IMR-90 (cell line): ENCODE measurements at regions not wholly inside any gene's neighbourhood (a gene's known extent, or its start where the extent isn't known, plus 50 kb on each side); places are given as distances from the start of the nearest gene placed in this dataset.

ENCODE experiments used
- ATAC-seq: fragments of 200-7000 bp; cut with Tn5 transposase; 2 replicates; pipeline ENCODE4 v1.9.1; 2020; ENCODE audit warnings: low read depth, mild to moderate bottlenecking, moderate library complexity
- BruUV-seq: library from RNA; stranded (reverse); fragments of 400-500 nt; replicated peaks from 2 replicates; lab custom pipeline; 2021; lab: Mats Ljungman, UMichigan
- CTCF ChIA-PET: fragments of 300-600 bp; formaldehyde crosslinking; extraction: SDS; loops from one replicate; lab custom pipeline; 2021; ENCODE audit warnings: antibody characterized with exemption; lab: Yijun Ruan, JAX
- POLR2A ChIA-PET: fragments of 300-600 bp; sonication (Branson Sonifier 250); formaldehyde crosslinking; loops from one replicate; lab custom pipeline; 2022; ENCODE audit warnings: antibody characterized with exemption; ENCODE audit not compliant: unreplicated experiment; lab: Charles Lee
- DNase-seq: peaks from one replicate; pipeline ENCODE4 v3.0.0; 2013
- H2AFZ ChIP-seq: replicated peaks from 2 replicates; pipeline ENCODE3; 2013; ENCODE audit warnings: low read length, mild to moderate bottlenecking; ENCODE audit not compliant: poor library complexity
- H2AK5ac ChIP-seq: 2 replicates; pipeline ENCODE4 v1.6.1; 2013; ENCODE audit warnings: low read depth, low read length, inconsistent platforms
- H2AK9ac ChIP-seq: replicated peaks from 2 replicates; pipeline ENCODE3; 2013; ENCODE audit warnings: mild to moderate bottlenecking, low read depth, low read length, moderate library complexity; ENCODE audit not compliant: poor library complexity
- H2BK120ac ChIP-seq: 2 replicates; pipeline ENCODE4 v1.6.1; 2013; ENCODE audit warnings: low read depth, low read length, inconsistent platforms
- H2BK15ac ChIP-seq: 3 replicates; pipeline ENCODE4 v1.6.1; 2013; ENCODE audit warnings: low read depth, low read length, inconsistent platforms
- H2BK20ac ChIP-seq: 2 replicates; pipeline ENCODE4 v1.6.1; 2013; ENCODE audit warnings: low read depth, mild to moderate bottlenecking, inconsistent platforms, low read length, moderate library complexity
- H2BK5ac ChIP-seq: 2 replicates; pipeline ENCODE4 v1.6.1; 2013; ENCODE audit warnings: mild to moderate bottlenecking, low read depth, low read length, inconsistent platforms; ENCODE audit not compliant: poor library complexity, severe bottlenecking
- H3K14ac ChIP-seq: replicated peaks from 2 replicates; pipeline ENCODE4 v1.6.1; 2013; ENCODE audit warnings: low read depth, low read length, inconsistent platforms
- H3K18ac ChIP-seq: 2 replicates; pipeline ENCODE4 v1.6.1; 2013; ENCODE audit warnings: low read depth, low read length, control low read depth
- H3K23ac ChIP-seq: 2 replicates; pipeline ENCODE4 v1.6.1; 2013; ENCODE audit warnings: low read depth, low read length, inconsistent platforms
- H3K27ac ChIP-seq: 2 replicates; pipeline ENCODE4 v1.5.1; 2013; ENCODE audit warnings: mild to moderate bottlenecking, control low read depth, low read length; ENCODE audit not compliant: insufficient read depth
- H3K27me3 ChIP-seq: 2 replicates; pipeline ENCODE4 v1.6.1; 2013; ENCODE audit warnings: low read length; ENCODE audit not compliant: control insufficient read depth, insufficient read depth
- H3K36me3 ChIP-seq: 2 replicates; pipeline ENCODE4 v1.6.1; 2013; ENCODE audit warnings: low read length, mixed read lengths; ENCODE audit not compliant: control insufficient read depth, insufficient read depth
- H3K4ac ChIP-seq: 2 replicates; pipeline ENCODE4 v1.6.1; 2013; ENCODE audit warnings: low read depth, low read length, inconsistent platforms
- H3K4me1 ChIP-seq: 2 replicates; pipeline ENCODE4 v1.6.1; 2013; ENCODE audit warnings: low read length, mixed read lengths; ENCODE audit not compliant: control insufficient read depth, insufficient read depth
- H3K4me2 ChIP-seq: 2 replicates; pipeline ENCODE4 v1.6.1; 2013; ENCODE audit warnings: low read depth, mild to moderate bottlenecking, control low read depth, low read length, moderate library complexity
- H3K4me3 ChIP-seq: 2 replicates; pipeline ENCODE4 v1.5.1; 2013; ENCODE audit warnings: low read depth, mild to moderate bottlenecking, control low read depth, low read length, moderate library complexity; ENCODE audit not compliant: insufficient read depth
- H3K56ac ChIP-seq: 2 replicates; pipeline ENCODE4 v1.6.1; 2013; ENCODE audit warnings: low read length, inconsistent platforms; ENCODE audit not compliant: insufficient read depth; ENCODE audit errors: extremely low read depth
- H3K79me1 ChIP-seq, 2 experiments: 2 replicates each; pipeline ENCODE4 v1.6.1; 2013; ENCODE audit warnings: low read length in 2 of 2, inconsistent platforms in 1 of 2, low read depth in 1 of 2
- H3K9ac ChIP-seq: 2 replicates; pipeline ENCODE4 v1.6.1; 2013; ENCODE audit warnings: low read depth, low read length, control low read depth
- H3K9me1 ChIP-seq: 2 replicates; pipeline ENCODE4 v1.6.1; 2013; ENCODE audit warnings: low read length, inconsistent platforms; ENCODE audit not compliant: insufficient read depth
- H3K9me3 ChIP-seq: 2 replicates; pipeline ENCODE4 v1.6.1; 2013; ENCODE audit warnings: low read length; ENCODE audit not compliant: control insufficient read depth, insufficient read depth
- H4K20me1 ChIP-seq: 2 replicates; pipeline ENCODE4 v1.6.1; 2013; ENCODE audit warnings: low read length, inconsistent platforms; ENCODE audit not compliant: insufficient read depth
- H4K5ac ChIP-seq: 2 replicates; pipeline ENCODE4 v1.6.1; 2013; ENCODE audit warnings: mild to moderate bottlenecking, low read depth, low read length, control low read depth
- H4K8ac ChIP-seq, 2 experiments: 2 replicates each; pipeline ENCODE4 v1.6.1; 2013; ENCODE audit warnings: low read depth in 2 of 2, low read length in 2 of 2, control low read depth in 1 of 2, inconsistent platforms in 1 of 2
- H4K91ac ChIP-seq: 2 replicates; pipeline ENCODE4 v1.6.1; 2013; ENCODE audit warnings: low read depth, low read length, inconsistent platforms; ENCODE audit not compliant: insufficient read depth
- BHLHE40 ChIP-seq: fragments of 150-350 bp; IDR thresholded peaks from 2 replicates; pipeline ENCODE4 v1.6.1; 2016; ENCODE audit warnings: mild to moderate bottlenecking, low read depth, low read length
- CEBPB ChIP-seq: IDR thresholded peaks from 2 replicates; pipeline ENCODE4 v1.6.1; 2012; ENCODE audit warnings: low read depth, low read length, improper control_type of control experiment
- CHD1 ChIP-seq: IDR thresholded peaks from 2 replicates; pipeline ENCODE4 v1.6.1; 2012; ENCODE audit warnings: low read depth, low read length, improper control_type of control experiment
- FOS ChIP-seq: fragments of 150-350 bp; IDR thresholded peaks from 2 replicates; pipeline ENCODE4 v1.6.1; 2016; ENCODE audit warnings: low read depth, low read length
- MAFK ChIP-seq: IDR thresholded peaks from 2 replicates; pipeline ENCODE4 v1.6.1; 2012; ENCODE audit warnings: low read depth, low read length, improper control_type of control experiment
- MAZ ChIP-seq: IDR thresholded peaks from 2 replicates; pipeline ENCODE4 v1.6.1; 2012; ENCODE audit warnings: low read depth, mild to moderate bottlenecking, low read length, improper control_type of control experiment, moderate library complexity, borderline replicate concordance
- MXI1 ChIP-seq: IDR thresholded peaks from 2 replicates; pipeline ENCODE4 v1.6.1; 2012; ENCODE audit warnings: low read depth, mild to moderate bottlenecking, low read length, moderate library complexity, borderline replicate concordance
- NFE2L2 ChIP-seq: fragments of 150-350 bp; IDR thresholded peaks from 2 replicates; pipeline ENCODE4 v1.6.1; 2016; ENCODE audit warnings: low read depth, mild to moderate bottlenecking, low read length
- POLR2A ChIP-seq: IDR thresholded peaks from 2 replicates; pipeline ENCODE4 v1.6.1; 2012; ENCODE audit warnings: mild to moderate bottlenecking, low read depth, low read length
- RAD21 ChIP-seq: IDR thresholded peaks from 2 replicates; pipeline ENCODE4 v1.6.1; 2012; ENCODE audit warnings: low read length, improper control_type of control experiment
- RCOR1 ChIP-seq: IDR thresholded peaks from 2 replicates; pipeline ENCODE4 v1.6.1; 2012; ENCODE audit warnings: mild to moderate bottlenecking, low read length, improper control_type of control experiment; ENCODE audit not compliant: insufficient replicate concordance
- RFX5 ChIP-seq: IDR thresholded peaks from 2 replicates; pipeline ENCODE4 v1.8.0; 2012; ENCODE audit warnings: low read depth, mild to moderate bottlenecking, low read length, moderate library complexity
- SMC3 ChIP-seq: fragments of 150-350 bp; IDR thresholded peaks from 2 replicates; pipeline ENCODE4 v1.6.1; 2016; ENCODE audit warnings: low read depth, mild to moderate bottlenecking, antibody characterized with exemption, low read length, moderate library complexity
- WGBS, 2 experiments: methylation state at CpG; one replicate each; pipeline versions ENCODE4 v1.1.5 to v1.1.7; 2013; ENCODE audit warnings: missing lambda C conversion rate in 2 of 2; ENCODE audit not compliant: insufficient read length in 1 of 2; ENCODE audit errors: extremely low coverage in 2 of 2; 5-methylcytosine and 5-hydroxymethylcytosine counted together
- dilution Hi-C: fragments of 300-500 bp; cut with HindIII; formaldehyde crosslinking; loops from one replicate; pipeline ENCODE4 v1.14.3; 2018; ENCODE audit warnings: low sequenced_read_pairs; ENCODE audit not compliant: unreplicated experiment
- in situ Hi-C: fragments of 300-500 bp; cut with MboI; formaldehyde crosslinking; loops from 3 replicates; pipeline ENCODE4 v1.14.3; 2019; ENCODE audit warnings: low sequenced_read_pairs, inconsistent platforms, mixed read lengths
- intact Hi-C: fragments of 100-400 bp; cut with micrococcal nuclease; formaldehyde crosslinking; loops from 2 replicates; pipeline ENCODE4 v1.10.0; 2022
- TF ChIP-seq, protein P1 (sequence below): fragments of 150-350 bp; IDR thresholded peaks from 2 replicates; pipeline ENCODE4 v1.6.1; 2016; ENCODE audit warnings: low read depth, mild to moderate bottlenecking, low read length, moderate library complexity, borderline replicate concordance
- TF ChIP-seq, protein P2 (sequence below): fragments of 150-350 bp; IDR thresholded peaks from 2 replicates; pipeline ENCODE4 v1.6.1; 2017; ENCODE audit warnings: mild to moderate bottlenecking, antibody characterized with exemption, low read length, low read depth
- TF ChIP-seq, protein P3 (sequence below): conservative IDR thresholded peaks from 2 replicates; pipeline ENCODE4 v1.5.1; 2012; ENCODE audit warnings: mild to moderate bottlenecking, low read depth, low read length, improper control_type of control experiment

DNA sequence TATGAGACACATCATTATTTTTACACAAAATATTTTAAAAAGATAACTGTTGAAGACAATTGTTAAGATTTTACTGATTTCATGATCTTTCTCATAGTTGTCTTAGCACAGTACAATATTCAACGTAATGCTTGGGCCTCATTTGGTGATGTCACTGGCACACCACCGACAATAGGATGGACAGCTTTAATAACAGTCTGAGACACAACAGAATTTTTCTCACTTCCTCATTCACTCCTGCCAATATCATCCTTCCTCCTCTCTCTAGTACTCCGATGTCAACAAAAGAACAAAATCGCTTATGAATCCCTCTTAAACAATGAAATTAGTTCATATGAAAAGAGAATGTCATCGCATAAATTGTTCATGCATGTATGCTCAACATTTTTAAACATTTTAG lies 461.9 kb upstream of the CDH7 start:
- Histone ChIP-seq H2BK120ac (no peak overlapping the region), H4K91ac (no peak overlapping the region), H2BK5ac (no peak overlapping the region), H3K4me2 (no peak overlapping the region), H4K20me1 (no peaks in the 10 kb centered on the region), H3K18ac (no peak overlapping the region), H3K4me3 (no peak overlapping the region), H4K8ac (no peak overlapping the region), H3K36me3 (no peaks in the 10 kb centered on the region), H3K56ac (no peak overlapping the region), H3K9ac (no peak overlapping the region), H3K14ac (no peak overlapping the region), H2BK20ac (no peak overlapping the region), H3K27me3 (no peaks in the 10 kb centered on the region), H3K9me1 (no peaks in the 10 kb centered on the region), H3K23ac (no peak overlapping the region), H3K4me1 (no peaks in the 10 kb centered on the region), H3K27ac (no peak overlapping the region), H2AK5ac (no peak overlapping the region), H2AK9ac (no peak overlapping the region), H3K79me1 (no peaks in the 10 kb centered on the region), H2BK15ac (no peak overlapping the region), H3K4ac (no peak overlapping the region), H2AFZ (no peak overlapping the region), H4K5ac (no peak overlapping the region), H3K9me3 (peaks cover 6% of the 10 kb centered on the region)
- ATAC-seq: no peak
- in situ Hi-C loops: no loop called here
- TF ChIP-seq MXI1: no peak
- TF ChIP-seq BHLHE40: no peak
- TF ChIP-seq CHD1: no peak
- TF ChIP-seq RFX5: no peak
- TF ChIP-seq MAZ: no peak
- TF ChIP-seq, protein P1, sequence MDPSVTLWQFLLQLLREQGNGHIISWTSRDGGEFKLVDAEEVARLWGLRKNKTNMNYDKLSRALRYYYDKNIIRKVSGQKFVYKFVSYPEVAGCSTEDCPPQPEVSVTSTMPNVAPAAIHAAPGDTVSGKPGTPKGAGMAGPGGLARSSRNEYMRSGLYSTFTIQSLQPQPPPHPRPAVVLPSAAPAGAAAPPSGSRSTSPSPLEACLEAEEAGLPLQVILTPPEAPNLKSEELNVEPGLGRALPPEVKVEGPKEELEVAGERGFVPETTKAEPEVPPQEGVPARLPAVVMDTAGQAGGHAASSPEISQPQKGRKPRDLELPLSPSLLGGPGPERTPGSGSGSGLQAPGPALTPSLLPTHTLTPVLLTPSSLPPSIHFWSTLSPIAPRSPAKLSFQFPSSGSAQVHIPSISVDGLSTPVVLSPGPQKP: no peak
- TF ChIP-seq MAFK: no peak
- no peak for TF ChIP-seq SMC3
- TF ChIP-seq RCOR1: no peak
- TF ChIP-seq RAD21: no peak
- TF ChIP-seq FOS: no peak
- TF ChIP-seq, protein P2, sequence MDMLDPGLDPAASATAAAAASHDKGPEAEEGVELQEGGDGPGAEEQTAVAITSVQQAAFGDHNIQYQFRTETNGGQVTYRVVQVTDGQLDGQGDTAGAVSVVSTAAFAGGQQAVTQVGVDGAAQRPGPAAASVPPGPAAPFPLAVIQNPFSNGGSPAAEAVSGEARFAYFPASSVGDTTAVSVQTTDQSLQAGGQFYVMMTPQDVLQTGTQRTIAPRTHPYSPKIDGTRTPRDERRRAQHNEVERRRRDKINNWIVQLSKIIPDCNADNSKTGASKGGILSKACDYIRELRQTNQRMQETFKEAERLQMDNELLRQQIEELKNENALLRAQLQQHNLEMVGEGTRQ: no peak
- no peak for TF ChIP-seq NFE2L2
- TF ChIP-seq CEBPB: no peak
- TF ChIP-seq, protein P3, sequence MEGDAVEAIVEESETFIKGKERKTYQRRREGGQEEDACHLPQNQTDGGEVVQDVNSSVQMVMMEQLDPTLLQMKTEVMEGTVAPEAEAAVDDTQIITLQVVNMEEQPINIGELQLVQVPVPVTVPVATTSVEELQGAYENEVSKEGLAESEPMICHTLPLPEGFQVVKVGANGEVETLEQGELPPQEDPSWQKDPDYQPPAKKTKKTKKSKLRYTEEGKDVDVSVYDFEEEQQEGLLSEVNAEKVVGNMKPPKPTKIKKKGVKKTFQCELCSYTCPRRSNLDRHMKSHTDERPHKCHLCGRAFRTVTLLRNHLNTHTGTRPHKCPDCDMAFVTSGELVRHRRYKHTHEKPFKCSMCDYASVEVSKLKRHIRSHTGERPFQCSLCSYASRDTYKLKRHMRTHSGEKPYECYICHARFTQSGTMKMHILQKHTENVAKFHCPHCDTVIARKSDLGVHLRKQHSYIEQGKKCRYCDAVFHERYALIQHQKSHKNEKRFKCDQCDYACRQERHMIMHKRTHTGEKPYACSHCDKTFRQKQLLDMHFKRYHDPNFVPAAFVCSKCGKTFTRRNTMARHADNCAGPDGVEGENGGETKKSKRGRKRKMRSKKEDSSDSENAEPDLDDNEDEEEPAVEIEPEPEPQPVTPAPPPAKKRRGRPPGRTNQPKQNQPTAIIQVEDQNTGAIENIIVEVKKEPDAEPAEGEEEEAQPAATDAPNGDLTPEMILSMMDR: no peak
- TF ChIP-seq POLR2A: no peak
- WGBS, 2 experiments: 21% methylated on average over 2 of the region's 5 CpGs; no CpG with 5 or more reads in 1 of the 2 experiments
- dilution Hi-C loops: no loop called here
- intact Hi-C loops: no loop called here
- no TSS peak for BruUV-seq
- ChIA-PET POLR2A (no interaction called here), CTCF (no interaction called here)
- no peak for DNase-seq
